ENCODE measurements at regions not wholly inside any gene's neighbourhood (a gene's known extent, or its start where the extent isn't known, plus 50 kb on each side); places are given as distances from the start of the nearest gene placed in this dataset.
"Not testable (repeated sequence)": the region's sequence is repeated elsewhere in the genome, so short reads cannot be mapped to it uniquely, and the experiment has no call there.

DNA sequence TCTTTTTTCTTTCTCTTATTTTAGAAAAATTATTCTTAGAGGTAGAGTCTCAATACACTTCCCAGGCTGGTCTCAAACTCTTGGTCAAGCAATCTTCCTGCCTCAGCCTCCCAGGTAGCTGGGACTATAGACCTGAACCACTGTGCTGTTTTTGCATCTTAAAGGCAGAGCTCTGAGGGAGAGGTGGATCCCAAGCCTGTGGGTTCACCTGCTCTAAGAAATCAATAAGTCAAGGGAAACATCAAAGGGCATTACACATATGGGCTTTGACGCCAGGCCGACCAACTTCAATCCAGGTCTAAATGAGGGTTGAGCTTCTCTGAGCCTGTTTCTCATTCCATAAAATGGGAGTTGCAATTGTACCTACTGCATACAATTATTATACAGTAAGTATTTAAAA is 223.9 kb downstream of the LY86 start:
- DNase-seq (ENCODE audit: low spot score) = no peak

DNA sequence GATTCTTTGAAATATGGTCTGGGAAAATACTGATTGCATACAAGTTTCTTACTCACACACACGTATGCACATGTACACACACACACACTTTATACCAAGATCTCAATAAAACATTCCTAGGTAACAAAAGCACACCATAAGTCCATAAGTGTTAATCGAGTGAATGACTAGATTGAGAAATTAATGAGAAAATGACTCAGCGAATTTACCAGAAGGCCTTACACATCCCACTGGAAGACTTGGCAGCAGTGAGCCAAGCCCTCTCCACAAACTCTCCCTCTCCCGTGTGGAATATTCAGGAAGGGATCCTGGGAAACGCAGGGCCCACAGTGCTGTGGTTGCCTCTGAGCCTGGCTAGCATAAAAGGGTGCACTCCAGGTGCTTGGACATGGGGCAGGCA is 227.2 kb downstream of the LY86 start:
- DNase-seq (ENCODE audit: low spot score) = no peak

DNA sequence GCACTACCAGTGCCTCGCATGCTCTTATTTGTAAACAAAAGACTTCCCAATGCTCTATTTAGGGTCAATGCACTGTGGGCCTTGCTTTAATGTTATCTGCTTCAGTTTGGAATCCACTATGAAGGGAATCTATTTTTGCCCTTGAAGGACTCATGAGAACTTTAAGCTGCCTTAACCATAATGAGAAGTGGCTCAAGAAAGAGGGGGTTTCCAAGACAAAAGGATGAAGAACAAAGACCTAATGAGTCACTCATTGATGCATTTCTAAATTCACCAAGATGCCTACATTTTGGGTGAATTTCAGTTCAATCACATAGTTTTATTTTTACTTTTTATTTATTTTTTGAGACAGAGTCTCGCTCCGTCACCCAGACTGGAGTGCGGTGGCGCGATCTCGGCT is 228.2 kb downstream of the LY86 start:
- DNase-seq (ENCODE audit: low spot score) = no peak

DNA sequence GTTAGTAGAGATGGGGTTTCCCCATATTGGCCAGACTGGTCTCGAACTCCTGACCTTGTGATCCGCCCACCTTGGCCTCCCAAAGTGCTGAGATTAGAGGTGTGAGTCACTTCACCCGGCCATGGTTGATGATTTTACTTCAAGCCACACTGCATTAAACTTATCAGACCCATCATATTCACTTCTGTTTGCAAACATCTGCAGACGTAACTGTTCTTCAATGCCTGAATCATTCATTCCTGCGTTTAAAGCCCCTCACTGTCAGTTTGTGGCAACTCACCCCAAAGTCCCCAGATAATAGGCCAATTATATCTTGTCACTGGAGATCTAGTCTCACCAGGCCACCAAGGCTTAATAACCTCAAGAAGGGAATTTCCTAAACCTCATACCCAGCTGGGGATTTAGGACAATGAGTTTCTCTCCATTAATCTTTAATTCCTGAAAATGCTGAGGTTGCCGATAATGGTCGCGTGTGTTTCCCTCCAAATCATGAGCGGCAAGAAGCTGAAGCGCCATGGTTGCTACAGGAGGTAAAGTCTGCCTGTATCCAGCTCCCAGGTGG is 229.6 kb downstream of the LY86 start:
- no peak for DNase-seq (ENCODE audit: low spot score)

DNA sequence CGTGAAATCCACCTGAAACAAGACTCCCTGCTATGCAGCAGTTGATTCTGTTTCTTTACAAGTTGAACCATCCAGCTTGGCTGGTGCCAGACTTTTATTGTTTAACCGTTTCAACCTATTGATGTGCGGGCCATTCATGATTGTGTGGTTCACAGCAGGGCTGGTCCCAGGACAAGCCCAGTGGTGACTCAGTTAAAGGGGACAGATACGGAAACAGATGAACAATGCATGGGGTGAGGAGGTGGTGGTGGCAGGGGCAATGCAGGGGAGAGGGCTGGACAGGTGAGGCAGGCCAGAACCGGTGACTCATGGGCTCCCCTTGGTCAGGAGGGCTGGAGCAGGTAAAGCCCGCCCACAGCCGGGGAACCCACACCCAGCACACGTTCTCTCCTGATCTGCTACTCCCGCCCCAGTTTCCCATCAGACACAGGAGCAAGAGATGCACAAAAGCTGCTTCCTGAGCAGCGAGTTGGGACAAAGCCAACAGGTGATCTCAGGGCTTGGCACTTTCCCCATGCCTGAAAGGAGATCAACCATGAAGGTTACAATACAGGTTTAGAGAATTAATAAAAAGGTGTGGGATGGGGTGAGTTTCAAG is 232.2 kb downstream of the LY86 start:
- no peak for DNase-seq (ENCODE audit: low spot score)

DNA sequence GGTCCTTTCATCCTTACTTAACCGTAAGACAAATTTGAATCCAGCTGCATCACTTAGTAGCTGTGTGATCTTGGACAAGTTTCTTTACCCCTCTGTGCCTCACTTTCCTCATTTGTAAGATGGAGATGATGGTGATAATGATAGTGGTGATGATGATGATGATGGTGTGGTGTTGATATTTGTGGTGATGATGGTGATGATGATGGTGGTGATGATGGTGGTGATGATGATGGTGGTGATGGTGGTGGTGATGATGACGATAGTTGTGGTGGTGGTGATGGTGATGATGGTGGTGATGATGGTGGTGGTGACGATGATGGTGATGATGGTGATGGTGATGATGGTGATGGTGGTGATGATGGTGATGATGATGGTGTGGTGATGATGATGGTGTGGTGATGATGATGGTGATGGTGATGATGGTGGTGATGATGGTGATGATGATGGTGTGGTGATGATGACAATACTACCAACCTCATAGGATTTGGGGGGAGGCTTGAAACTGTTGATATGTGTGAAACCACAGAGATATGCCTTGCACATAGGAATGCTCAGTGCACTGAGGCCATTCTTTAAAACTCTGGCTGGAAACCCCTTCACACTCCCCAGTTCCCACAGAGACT is 233.2 kb downstream of the LY86 start:
- DNase-seq (ENCODE audit: low spot score) = no peak

DNA sequence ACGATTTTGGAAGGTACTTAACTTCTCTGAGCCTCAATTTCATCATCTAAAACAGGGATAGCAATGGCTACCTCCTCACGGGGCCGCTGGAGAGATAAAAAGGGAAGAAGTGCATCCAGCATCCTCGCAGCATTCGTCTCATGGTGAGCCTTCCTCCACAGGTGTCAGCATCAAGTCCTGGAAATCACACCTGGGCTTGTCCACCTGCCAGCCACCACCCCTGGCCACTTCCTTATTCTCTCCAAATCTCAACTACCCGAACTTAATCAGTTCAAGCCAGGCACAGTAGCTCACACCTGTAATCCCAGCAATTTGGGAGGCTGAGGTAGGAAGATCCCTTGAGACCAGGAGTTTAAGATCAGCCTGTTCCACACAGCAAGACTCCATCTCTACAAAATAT is 234.5 kb downstream of the LY86 start:
- no peak for DNase-seq (ENCODE audit: low spot score)

DNA sequence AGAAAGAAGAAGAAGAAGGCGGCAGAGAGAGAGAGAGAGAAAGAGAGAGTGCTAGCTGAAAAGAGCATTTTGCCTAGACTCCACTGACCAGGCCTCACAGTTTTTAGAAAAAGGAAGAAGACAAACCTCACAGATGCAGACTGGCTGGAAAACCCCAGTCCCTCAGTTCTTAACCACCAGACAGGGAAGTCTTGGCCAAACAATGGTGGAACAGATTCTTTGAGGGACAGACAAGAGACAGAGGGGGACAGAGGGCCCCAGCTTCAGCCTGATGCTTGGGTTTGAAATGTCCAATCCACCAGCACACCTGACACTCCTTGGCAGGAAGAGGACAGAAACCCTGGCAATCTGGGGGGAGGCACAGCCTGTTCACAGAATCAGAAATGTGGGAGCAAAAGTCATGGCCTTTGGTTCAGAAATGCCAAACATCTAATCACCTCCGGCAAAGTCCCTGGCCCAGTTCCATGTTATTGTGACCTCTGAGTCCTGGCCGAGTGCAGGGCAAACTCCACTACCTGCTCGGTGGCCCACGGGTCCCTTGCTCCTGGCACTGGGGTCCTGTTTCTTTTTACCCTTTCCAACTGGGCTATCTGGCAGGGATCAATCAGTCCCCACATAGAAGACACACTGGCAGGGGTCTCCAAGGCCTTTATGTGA is 235.2 kb downstream of the LY86 start:
- no peak for DNase-seq (ENCODE audit: low spot score)

DNA sequence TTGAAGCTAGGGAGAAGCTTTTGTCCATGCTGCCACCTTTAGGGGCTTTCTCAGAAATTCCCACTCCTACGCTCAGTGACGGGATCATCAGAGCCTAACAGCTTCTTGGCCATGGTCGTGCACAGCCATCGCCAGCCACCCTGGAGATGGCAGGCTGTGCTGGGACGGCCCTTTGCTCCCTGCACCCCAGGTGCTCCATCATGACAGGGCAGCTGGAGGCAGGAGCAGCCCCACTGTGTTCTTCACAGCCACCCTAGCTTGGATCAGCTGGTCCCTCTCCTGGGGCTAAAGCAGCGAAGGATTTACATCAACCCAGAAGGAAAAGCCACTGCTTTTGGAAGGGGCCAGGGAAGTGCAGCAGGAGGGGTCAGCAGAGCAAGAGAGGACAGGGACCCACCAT is 235.9 kb downstream of the LY86 start:
- DNase-seq (ENCODE audit: low spot score) = no peak

DNA sequence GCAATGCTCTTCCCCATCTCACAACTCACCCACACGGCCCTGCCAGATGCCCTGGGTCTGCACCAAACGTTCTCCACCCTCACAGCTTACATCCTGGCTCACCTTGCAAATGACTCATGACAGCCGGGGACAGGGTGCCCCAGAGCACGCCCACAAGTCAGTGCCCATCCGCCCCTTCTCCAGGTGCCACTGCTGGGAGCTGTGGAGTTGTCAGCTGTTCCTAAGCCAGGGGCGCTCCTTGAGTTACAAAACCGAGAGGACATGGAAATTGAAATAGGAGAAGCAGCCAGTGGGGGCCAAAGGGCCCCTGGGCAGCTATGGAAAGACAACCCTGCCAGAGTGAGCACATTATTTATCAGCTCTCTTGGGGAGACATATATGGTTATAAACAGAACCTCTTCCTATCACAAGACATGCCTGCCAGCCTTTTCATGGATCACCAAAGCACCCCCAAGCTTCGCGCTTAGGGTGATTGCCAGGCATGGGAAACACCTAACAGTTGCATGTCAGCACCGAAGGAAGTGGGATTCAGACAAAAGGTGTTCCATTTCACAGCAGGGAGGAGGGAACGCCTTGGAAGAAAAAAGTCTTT is 236.8 kb downstream of the LY86 start:
- DNase-seq (ENCODE audit: low spot score) = no peak

DNA sequence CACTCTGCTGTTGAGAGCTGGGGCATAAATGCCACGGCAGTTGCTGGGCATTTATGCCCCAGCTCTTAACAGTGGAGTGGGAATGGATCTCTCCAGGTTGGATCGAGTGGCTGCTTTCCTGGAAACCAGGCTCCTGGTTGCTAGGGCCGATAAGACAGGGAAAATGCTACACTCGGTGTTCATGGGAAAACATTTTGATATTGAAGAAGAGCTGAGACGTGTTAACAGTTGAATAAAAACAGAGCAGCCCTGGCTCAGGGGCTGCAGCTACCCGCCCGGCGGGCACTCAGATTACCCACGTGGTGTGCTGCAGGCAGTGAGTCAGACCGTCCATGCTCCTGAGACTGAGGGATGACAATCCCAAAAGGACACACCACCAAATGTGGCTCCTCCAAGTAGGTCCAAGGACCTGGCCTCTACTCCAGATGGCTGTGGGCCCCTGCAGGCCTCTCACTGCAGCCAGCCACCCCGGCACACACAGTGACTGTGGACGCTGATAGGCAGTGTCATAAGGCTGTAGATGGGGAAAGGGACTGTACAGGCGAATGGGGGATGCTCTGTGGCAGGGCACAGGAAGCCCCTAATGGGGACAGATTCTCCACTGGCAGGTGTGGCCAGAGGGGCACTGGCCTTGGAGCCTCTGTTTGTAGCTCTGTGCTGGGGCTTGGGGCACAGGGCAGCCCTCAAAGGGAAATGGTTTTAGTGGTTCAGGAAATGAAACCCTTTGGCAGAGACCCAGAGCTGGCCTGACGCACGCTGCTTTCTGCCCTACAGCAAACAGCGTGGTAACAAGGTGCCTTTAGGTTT is 237.8 kb downstream of the LY86 start:
- no peak for DNase-seq (ENCODE audit: low spot score)

DNA sequence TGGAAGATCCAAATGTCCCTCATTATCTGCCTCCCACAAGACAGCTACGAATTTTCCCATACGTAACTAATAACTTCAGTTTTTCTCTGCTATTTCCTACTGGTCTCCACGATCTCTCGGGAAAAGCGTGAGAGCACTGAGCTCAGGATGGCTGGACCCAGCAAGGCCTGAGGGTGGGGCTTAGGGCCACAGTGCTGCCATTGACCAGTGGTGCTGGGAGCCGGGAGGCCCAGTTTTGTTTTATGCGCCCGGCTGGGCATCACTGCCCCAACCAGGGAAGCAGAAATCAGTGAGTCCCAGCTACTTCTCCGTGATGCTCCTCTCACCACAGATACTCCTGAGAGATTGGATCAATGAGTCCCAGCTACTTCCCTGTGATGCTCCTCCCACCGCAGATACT is 238.4 kb downstream of the LY86 start:
- no peak for DNase-seq (ENCODE audit: low spot score)

DNA sequence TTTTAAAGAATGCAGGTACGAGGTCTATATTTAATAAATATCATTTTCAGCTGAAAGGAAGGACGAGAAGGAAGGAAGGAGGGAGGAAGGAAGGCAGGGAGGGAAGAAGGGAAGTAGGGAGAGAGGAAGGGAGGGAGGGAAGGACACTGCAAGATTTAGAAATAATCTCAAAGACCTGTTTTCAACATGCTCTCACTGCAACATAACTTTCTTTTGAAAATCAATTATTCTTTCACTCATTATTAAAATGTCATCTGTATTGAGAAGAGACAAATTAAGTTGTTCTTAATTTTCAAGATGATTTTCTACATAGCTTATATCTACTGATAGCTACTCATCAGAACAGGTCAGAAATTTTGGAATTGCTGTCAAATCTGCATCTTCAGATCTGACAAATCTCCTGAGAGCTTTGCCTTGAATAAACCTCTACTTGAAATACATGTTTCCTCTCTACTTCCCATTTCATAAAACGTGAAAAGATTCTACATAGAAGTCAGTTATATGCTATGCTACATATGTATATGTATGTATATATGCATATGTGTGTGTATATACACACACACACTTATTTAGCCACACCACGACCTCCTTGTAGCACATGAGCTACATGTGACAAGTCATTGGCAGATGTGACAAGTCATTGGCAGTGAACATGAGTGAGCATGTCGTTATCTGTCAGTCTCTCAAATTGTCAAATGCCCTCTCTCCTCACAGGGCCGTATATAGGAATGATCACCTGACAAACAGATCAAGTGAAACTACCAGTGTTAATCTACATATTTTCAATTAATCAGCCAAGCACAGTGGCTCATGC is 241.6 kb downstream of the LY86 start:
- no peak for DNase-seq (ENCODE audit: low spot score)

DNA sequence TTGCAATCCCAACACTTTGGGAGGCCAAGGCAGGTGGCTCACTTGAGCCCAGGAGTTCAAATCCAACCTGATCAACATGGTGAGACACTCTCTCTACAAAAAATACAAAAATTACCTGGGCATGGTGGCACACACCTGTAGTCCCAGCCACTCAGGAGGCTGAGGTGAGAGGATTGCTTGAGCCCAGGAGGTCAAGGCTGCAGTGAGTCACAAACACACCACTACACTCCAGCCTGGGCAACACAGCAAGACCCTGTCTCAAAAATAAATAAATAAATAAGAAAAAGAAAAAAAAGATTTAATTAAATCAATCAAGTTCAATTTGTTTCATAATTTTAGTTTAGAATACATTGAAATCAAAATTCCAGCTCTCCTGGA is 242.2 kb downstream of the LY86 start:
- DNase-seq (ENCODE audit: low spot score) = not testable (repeated sequence)

DNA sequence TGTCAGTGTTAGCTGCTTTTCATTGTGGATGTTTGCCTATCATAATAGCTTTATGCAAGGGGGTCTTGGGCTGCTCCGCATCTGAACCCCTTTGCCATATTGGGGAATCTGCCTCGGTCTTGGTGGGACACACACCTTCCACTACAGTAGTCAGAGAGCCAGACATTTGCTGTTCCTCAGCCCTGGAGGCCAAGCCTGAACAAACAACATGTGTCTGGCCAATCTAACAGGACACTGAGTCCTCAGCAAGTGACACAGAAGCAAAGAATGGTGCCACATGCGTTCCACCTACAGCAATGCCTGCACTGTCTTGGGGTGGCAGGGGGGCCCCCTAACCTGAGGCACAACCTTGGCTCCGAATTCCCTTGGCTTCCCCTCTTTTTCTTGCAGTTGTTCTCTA is 243.9 kb downstream of the LY86 start:
- DNase-seq (ENCODE audit: low spot score) = no peak

DNA sequence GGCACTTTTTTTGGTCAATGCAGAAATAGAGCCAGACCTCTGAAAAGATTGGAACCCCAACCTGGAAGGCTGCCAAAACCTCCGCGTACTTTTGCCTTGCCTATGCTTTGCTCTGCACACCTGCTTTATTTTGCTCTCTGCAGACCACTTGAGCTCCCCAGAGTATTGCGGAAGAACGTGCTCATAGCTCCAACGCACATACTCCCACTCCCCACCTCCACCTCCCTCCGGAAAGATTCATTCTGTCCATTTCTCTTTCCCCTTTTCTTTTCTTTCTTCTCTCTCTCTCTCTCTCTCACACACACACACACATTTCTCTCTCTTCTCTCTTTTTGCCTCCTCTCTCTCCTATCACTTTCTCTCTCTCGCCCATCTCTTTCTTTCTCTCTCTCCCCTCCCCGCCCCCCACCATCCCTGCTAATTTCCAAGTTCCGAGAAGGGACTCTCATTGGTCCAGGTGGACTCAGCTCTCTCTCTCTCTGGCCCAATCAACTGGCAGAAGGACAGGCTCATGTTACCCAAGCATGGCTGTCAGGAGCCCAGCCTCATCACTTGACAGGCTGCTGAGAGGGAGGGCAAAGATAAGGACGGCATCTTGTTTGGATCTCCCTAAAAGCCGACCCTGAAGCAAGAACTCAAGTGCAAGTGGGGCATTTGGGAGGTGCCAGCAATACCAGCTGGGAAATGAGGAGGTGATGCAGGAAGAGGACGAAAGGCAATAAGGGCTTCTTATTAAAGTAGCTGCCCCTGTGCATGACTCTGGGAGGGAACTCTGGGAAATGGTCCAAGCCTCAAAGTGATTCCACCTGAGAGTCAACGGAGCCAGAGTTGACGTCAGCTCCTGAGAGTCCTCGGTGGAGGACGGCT is 246.1 kb downstream of the LY86 start:
- no peak for DNase-seq (ENCODE audit: low spot score)

DNA sequence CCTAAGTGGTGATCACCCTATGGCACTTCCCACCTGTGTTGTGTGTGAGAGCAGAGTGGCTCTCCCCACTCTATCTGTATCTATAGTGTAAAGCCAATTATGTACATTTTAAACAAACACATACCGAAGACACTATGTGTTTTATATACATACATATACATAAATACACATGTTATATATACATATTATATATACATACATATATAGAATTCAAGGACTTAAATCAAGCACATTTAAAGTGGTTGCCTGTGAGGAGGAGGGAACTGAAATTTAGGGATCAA is 246.6 kb downstream of the LY86 start:
- no peak for DNase-seq (ENCODE audit: low spot score)

DNA sequence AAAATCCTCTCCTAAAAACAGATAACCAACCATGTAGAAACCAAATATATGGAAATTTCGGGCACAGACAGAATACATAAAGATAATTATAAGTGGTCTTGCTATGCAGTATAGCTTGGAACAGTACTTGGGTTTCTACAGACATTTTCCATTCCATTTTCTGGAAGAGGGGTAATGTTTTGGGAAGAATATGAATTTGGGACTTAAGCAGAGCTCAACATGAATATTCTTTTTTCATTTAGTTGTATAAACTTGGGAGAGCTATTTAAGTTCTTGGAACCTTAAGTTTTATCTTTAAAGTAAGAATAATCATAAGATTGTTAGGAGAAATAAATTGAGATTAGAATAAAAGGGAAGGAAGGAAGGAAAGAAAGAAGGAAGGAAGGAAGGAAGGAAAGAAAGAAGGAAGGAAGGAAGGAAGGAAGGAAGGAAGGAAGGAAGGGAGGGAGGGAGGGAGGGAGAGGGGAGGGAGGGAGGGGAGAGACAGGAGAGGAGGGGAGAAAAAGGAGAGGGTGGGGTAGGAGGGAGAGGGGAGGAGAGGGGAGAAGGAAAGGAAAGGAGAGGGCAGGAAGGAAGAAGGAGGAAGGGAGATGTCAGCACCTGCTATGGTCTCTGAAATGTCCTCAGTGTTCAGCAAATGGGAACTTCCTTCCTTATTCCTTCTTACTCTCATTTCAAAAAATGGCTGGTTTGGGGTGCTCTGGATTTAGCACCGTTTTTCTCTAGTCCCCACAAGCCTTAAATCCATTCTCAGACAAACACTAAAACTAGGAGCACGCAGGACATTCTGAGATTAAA is 248.3 kb downstream of the LY86 start:
- DNase-seq (ENCODE audit: low spot score) = no peak

DNA sequence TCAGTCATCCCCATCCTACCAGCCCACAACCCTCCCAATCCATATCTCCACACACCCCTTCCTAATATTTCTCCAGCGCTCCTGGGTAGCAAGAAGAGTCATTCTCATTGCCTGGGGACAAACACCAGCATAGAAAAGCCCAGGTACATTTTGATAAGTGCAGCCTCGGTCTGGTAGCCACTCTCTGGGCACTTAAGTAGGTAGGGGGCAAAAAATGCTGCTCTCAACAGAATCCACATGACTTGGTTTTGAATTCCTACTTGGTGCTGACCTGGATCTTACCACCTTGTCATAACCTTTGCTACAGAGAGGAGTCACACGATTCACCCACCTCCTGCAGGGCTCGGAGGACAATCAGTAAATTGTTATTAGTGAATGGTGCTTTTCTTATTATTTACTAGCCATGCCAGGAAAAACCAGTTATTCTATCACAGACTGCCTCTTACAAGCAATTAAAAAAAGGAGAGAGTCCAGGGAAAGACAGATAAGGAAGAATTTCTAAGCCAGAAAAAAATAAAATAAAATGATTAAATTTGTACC is 249.1 kb downstream of the LY86 start:
- no peak for DNase-seq (ENCODE audit: low spot score)

All from left forelimb (tissue), 1 donor.